Muscle of leg (tissue), 3 donors: ENCODE measurements at regions not wholly inside any gene's neighbourhood (a gene's known extent, or its start where the extent isn't known, plus 50 kb on each side); places are given as distances from the start of the nearest gene placed in this dataset.

Experiments used
- DNase-seq: peaks from one replicate; pipeline ENCODE4 v3.0.0; 2013
- H3K27ac ChIP-seq: one replicate; pipeline ENCODE4 v1.5.1; 2013; ENCODE audit warnings: mild to moderate bottlenecking, low read length, control low read depth
- H3K27me3 ChIP-seq: one replicate; pipeline ENCODE4 v1.6.1; 2013; ENCODE audit warnings: low read length; ENCODE audit not compliant: control insufficient read depth, insufficient read depth
- H3K36me3 ChIP-seq: one replicate; pipeline ENCODE4 v1.6.1; 2013; ENCODE audit warnings: low read length; ENCODE audit not compliant: control insufficient read depth, insufficient read depth
- H3K4me1 ChIP-seq: one replicate; pipeline ENCODE4 v1.6.1; 2013; ENCODE audit warnings: low read length; ENCODE audit not compliant: control insufficient read depth, insufficient read depth
- H3K4me3 ChIP-seq: one replicate; pipeline ENCODE4 v1.5.1; 2013; ENCODE audit warnings: low read length, control low read depth
- H3K9me3 ChIP-seq: replicated peaks from 2 replicates; pipeline ENCODE4 v1.6.1; 2013; ENCODE audit warnings: low read depth, low read length; ENCODE audit not compliant: control insufficient read depth
- WGBS: methylation state at CpG from one replicate; pipeline ENCODE4 v1.1.5; 2013; ENCODE audit warnings: missing lambda C conversion rate; ENCODE audit not compliant: insufficient coverage; 5-methylcytosine and 5-hydroxymethylcytosine counted together

DNA sequence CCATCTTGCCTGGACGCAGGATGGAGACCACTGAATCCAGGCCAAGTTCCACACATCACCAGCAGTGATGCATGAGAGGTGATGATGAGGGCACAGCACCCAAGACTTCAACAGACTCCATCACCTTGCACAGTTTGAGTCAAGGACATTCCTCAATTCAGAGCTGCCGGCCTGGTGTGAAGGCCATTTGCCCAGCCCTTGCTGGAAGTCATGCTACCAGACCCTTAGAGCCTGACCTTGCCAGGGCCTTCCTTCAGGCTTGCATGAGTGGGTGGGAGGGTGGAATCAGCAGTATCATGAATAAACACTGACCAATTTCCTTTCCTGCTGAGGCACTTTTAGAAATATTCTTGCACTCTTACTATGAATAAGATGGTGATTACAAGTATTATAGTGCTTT, 130.2 kb upstream of the SSTR4 start:
- 80% methylated on average over 1 of the region's 2 CpGs for WGBS
- Histone ChIP-seq H3K27ac (no peak overlapping the region), H3K36me3 (no peaks in the 10 kb centered on the region), H3K4me3 (no peak overlapping the region), H3K4me1 (peaks cover 11% of the 10 kb centered on the region), H3K27me3 (peaks cover 2% of the 10 kb centered on the region), H3K9me3 (no peaks in the 10 kb centered on the region)
- DNase-seq = no peak

DNA sequence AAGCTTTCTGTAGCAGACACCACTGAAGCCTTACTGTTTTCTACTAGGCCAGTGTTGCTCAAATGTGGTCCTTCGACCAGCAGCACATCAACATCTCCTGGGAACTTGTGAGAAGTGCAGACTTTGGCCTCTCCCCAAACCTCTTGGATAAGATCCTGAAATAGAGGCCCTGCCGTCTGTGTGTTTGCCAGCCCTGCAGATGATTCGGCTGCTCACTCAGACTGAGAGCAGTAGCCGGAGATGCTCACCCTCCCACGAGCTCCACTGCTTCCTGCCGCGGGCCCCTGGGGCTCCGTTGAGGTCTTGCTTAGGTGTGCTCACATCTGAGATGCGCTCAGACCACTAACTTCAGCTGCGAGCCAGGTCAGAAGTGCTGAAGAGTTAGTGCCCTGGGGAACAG, 129.5 kb upstream of the SSTR4 start:
- 17% methylated on average over 4 of the region's 10 CpGs for WGBS
- peak; percentile 93 for DNase-seq
- Histone ChIP-seq H3K9me3 (no peaks in the 10 kb centered on the region), H3K27ac (no peak overlapping the region), H3K4me3 (no peak overlapping the region), H3K4me1 (peaks cover 11% of the 10 kb centered on the region), H3K36me3 (no peaks in the 10 kb centered on the region), H3K27me3 (peaks cover 2% of the 10 kb centered on the region)

DNA sequence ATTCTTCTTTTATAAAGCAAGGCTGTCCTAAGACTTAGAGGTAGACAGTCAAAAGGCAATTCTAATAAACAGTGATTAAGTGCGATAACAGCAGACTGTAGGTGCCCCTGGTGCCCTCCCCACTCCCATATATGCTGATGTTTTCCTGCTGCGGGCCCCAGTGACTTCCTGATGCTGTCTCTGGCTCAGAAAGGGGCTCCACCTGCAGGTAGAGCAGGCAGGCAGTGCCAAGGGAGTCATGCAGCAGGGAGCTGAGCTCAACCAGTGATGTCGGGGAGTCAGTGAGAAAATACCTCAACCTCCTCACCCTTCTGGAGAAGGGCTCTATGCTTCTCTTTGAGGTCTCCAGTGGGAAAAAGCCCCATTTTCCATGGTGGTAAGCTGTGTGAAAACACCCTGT, 126.7 kb upstream of the SSTR4 start:
- Histone ChIP-seq H3K36me3 (no peaks in the 10 kb centered on the region), H3K27ac (no peak overlapping the region), H3K4me1 (peaks cover 11% of the 10 kb centered on the region), H3K4me3 (no peak overlapping the region), H3K9me3 (no peaks in the 10 kb centered on the region), H3K27me3 (peaks cover 2% of the 10 kb centered on the region)
- 84% methylated on average over 3 of the region's 3 CpGs for WGBS
- DNase-seq = no peak

DNA sequence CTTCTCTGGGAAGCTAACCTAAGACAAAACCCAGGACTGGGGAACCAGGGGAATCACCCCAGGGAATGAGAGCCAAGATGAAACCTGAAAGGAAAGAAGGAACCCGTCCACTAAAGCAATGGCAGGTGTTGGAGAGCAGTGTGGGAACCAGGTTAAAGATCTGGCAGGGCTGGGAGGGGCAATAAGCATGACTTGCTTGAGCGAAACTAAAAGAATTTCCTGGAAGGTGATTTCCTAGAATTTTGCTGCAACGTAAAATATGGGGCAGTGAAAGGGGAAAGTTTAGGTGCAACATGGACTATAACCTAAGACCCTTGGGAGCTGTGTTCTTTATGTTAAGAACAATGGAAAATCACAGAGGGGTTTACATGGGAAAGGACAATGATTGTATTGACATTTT, 126.2 kb upstream of the SSTR4 start:
- no peak for DNase-seq
- 75% methylated on average over 3 of the region's 3 CpGs for WGBS
- Histone ChIP-seq H3K36me3 (no peaks in the 10 kb centered on the region), H3K9me3 (no peaks in the 10 kb centered on the region), H3K27ac (no peak overlapping the region), H3K27me3 (peaks cover 2% of the 10 kb centered on the region), H3K4me1 (peaks cover 11% of the 10 kb centered on the region), H3K4me3 (no peak overlapping the region)

DNA sequence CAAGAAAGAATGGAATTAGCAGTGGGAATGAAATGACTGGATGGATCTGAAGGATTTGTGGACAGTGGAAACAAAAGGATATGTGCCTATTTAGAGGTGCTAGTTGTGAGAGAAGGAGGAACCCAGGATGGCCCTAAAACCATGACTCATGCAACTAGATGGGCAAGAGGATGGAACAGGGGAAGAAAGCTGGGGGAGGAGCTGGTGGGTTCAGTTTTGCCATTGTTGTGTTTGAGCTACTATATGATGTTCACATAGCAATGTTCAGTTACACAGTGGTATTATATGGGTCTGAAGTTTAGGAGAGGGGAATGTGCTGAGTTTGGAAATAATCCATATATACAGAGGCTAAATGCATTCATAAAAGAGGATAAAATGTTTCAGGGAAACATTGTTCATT, 125.7 kb upstream of the SSTR4 start:
- H3K9me3 ChIP-seq = no peaks in the 10 kb centered on the region
- H3K27me3 ChIP-seq = peaks cover 2% of the 10 kb centered on the region
- H3K36me3 ChIP-seq = no peaks in the 10 kb centered on the region
- H3K27ac ChIP-seq = no peak overlapping the region
- peaks cover 11% of the 10 kb centered on the region for H3K4me1 ChIP-seq
- H3K4me3 ChIP-seq = no peak overlapping the region
- no peak for DNase-seq

- peaks cover 7% of the 10 kb centered on the region for H3K4me1 ChIP-seq
- no peaks in the 10 kb centered on the region for H3K36me3 ChIP-seq
- H3K27ac ChIP-seq = no peak overlapping the region
- H3K27me3 ChIP-seq = peaks cover 2% of the 10 kb centered on the region
- H3K4me3 ChIP-seq = no peak overlapping the region
- no peaks in the 10 kb centered on the region for H3K9me3 ChIP-seq
- no peak for DNase-seq
- 60% methylated on average over 2 of the region's 7 CpGs for WGBS
Measured at GRCh38 chr20:22910287-22910852, 124.7 kb upstream of the SSTR4 start.

GRCh38 chr20:22914291-22914690, 120.8 kb upstream of the SSTR4 start:
- H3K4me3 ChIP-seq = no peak overlapping the region
- no peak overlapping the region for H3K27ac ChIP-seq
- no peaks in the 10 kb centered on the region for H3K4me1 ChIP-seq
- no peak for DNase-seq
- no peaks in the 10 kb centered on the region for H3K27me3 ChIP-seq
- no peaks in the 10 kb centered on the region for H3K9me3 ChIP-seq
- H3K36me3 ChIP-seq = no peaks in the 10 kb centered on the region
- no CpG with 5 or more reads among the region's 2 CpGs for WGBS

- no CpG with 5 or more reads among the region's 2 CpGs for WGBS
- H3K36me3 ChIP-seq = no peaks in the 10 kb centered on the region
- peaks cover 1% of the 10 kb centered on the region for H3K4me1 ChIP-seq
- no peak overlapping the region for H3K27ac ChIP-seq
- DNase-seq = no peak
- no peaks in the 10 kb centered on the region for H3K9me3 ChIP-seq
- no peaks in the 10 kb centered on the region for H3K27me3 ChIP-seq
- no peak overlapping the region for H3K4me3 ChIP-seq
Measured at GRCh38 chr20:22915512-22915911, 119.6 kb upstream of the SSTR4 start.

- no peaks in the 10 kb centered on the region for H3K27me3 ChIP-seq
- peaks cover 6% of the 10 kb centered on the region for H3K4me1 ChIP-seq
- H3K27ac ChIP-seq = no peak overlapping the region
- no peak overlapping the region for H3K4me3 ChIP-seq
- DNase-seq = no peak
- no peaks in the 10 kb centered on the region for H3K9me3 ChIP-seq
- no peaks in the 10 kb centered on the region for H3K36me3 ChIP-seq
- 66% methylated on average over 5 of the region's 12 CpGs for WGBS
Measured at GRCh38 chr20:22916021-22916842, 118.9 kb upstream of the SSTR4 start.

DNA sequence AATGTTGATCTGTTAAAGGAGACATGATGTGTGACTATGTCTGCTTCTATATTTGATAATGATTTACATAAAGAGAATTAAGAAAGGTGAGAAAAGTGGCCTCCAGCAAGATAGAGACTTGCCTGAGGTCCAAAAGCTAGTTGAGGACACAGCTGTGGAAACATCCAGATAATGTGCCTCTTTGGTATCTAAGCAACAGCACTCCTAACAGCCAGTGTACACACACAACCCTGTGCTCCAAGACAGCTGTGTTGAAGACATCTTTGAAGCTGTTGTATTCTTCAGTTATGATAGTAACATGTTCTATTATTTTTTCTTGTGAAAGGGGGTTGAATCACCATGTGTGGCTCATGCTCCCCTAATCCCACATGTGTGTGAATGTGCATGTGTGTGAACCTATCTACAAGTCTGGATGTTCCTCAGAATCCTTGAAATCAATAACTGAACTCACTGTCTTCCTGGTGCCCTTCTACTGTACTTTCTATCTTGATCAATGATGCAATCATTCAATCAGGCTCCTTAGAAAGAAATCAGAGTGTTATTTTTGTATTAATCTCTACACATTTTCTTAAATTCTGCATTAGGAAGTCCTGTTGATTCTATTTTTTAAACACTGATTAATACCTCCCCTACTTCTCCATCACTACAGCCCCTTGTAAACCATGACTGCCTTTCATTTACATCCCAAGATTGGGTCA, 116.7 kb upstream of the SSTR4 start:
- peak; percentile 66 for DNase-seq
- Histone ChIP-seq H3K4me1 (peaks cover 9% of the 10 kb centered on the region), H3K9me3 (no peaks in the 10 kb centered on the region), H3K27me3 (no peaks in the 10 kb centered on the region), H3K4me3 (no peak overlapping the region), H3K36me3 (no peaks in the 10 kb centered on the region), H3K27ac (no peak overlapping the region)
